MM.1S (cell line): ENCODE measurements at regions not wholly inside any gene's neighbourhood (a gene's known extent, or its start where the extent isn't known, plus 50 kb on each side); places are given as distances from the start of the nearest gene placed in this dataset.

Experiments used
- CTCF ChIP-seq: fragments of 300-600 bp; sonication (generic); IDR thresholded peaks from 2 replicates; pipeline ENCODE4 v1.5.1; 2016; ENCODE audit warnings: antibody characterized with exemption, low read length, mixed read lengths
- EZH2phosphoT487 ChIP-seq: fragments of 300-600 bp; sonication (generic); IDR thresholded peaks from 2 replicates; pipeline ENCODE4 v1.6.1; 2018; ENCODE audit warnings: antibody characterized with exemption, low read length

GRCh38 chr14:43745746-43746145, 761.3 kb downstream of the FSCB start:
- TF ChIP-seq CTCF (no peak), EZH2phosphoT487 (no peak)
